ENCODE measurements at regions not wholly inside any gene's neighbourhood (a gene's known extent, or its start where the extent isn't known, plus 50 kb on each side); places are given as distances from the start of the nearest gene placed in this dataset.
"Not testable (repeated sequence)": the region's sequence is repeated elsewhere in the genome, so short reads cannot be mapped to it uniquely, and the experiment has no call there.

DNA sequence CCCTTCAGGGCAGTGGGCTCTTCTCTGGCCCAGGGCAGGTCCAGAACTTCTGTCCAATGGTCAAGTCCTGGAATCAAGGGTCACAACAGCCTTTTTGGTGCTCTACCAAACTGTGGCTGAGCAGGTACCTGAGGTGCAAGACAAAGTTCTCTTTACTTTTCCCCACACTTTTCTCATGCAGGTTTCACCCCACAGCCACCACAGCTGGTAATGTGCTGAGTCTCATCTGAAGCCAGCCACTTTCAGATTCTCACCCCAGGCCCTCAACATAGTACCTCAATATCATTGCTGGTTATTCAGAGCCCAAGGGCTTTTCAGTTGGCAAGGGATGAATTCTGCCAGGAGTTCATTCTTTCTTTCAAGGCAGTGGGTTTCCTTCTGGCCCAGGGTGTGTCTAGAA is 426.0 kb downstream of the TECRL start:
- Histone ChIP-seq H3K27ac (no peak overlapping the region), H3K4me3 (no peak overlapping the region), H3K9me3 (no peaks in the 10 kb centered on the region), H3K36me3 (no peaks in the 10 kb centered on the region), H3K27me3 (no peaks in the 10 kb centered on the region), H3K4me1 (no peaks in the 10 kb centered on the region)
- no peak for TF ChIP-seq POLR2A (IDR thresholded peaks at IDR 0.05)
- TF ChIP-seq, protein P1, sequence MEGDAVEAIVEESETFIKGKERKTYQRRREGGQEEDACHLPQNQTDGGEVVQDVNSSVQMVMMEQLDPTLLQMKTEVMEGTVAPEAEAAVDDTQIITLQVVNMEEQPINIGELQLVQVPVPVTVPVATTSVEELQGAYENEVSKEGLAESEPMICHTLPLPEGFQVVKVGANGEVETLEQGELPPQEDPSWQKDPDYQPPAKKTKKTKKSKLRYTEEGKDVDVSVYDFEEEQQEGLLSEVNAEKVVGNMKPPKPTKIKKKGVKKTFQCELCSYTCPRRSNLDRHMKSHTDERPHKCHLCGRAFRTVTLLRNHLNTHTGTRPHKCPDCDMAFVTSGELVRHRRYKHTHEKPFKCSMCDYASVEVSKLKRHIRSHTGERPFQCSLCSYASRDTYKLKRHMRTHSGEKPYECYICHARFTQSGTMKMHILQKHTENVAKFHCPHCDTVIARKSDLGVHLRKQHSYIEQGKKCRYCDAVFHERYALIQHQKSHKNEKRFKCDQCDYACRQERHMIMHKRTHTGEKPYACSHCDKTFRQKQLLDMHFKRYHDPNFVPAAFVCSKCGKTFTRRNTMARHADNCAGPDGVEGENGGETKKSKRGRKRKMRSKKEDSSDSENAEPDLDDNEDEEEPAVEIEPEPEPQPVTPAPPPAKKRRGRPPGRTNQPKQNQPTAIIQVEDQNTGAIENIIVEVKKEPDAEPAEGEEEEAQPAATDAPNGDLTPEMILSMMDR (IDR thresholded peaks at IDR 0.05), result no peak
- DNase-seq, result no peak

GRCh38 chr4:63965875-63966274 is 443.4 kb downstream of the TECRL start:
- H3K9me3 ChIP-seq, result no peaks in the 10 kb centered on the region
- H3K4me3 ChIP-seq, result no peak overlapping the region
- TF ChIP-seq, protein P1 (IDR thresholded peaks at IDR 0.05), result no peak
- TF ChIP-seq POLR2A (IDR thresholded peaks at IDR 0.05), result no peak
- DNase-seq, result no peak
- H3K27me3 ChIP-seq, result no peaks in the 10 kb centered on the region
- H3K27ac ChIP-seq, result no peak overlapping the region
- H3K4me1 ChIP-seq, result no peaks in the 10 kb centered on the region
- H3K36me3 ChIP-seq, result no peaks in the 10 kb centered on the region

GRCh38 chr4:63942706-63943286 is 466.5 kb downstream of the TECRL start:
- not testable (repeated sequence) for H3K27me3 ChIP-seq, H3K4me1 ChIP-seq, H3K36me3 ChIP-seq, H3K9me3 ChIP-seq, DNase-seq, H3K27ac ChIP-seq, H3K4me3 ChIP-seq

DNA sequence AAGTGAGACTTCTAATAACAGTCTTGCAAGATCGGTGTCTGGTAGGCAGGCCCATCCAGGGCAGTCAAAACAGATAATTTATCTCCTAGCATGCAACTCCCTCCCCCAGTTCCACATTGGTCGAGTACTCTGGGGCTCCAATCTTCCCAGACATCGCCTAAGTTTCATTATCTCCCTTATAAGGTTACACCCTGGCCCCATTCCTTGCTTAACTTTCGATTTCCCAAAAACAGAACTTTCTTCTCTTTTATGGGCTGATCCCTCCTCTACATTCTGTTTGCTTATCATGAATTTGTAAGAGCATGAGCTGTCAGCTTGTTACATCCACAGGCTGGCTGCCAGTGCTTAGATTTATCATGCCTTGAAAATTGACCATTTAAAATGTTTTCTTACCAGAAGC is 471.3 kb downstream of the TECRL start:
- TF ChIP-seq, protein P1 (IDR thresholded peaks at IDR 0.05), result no peak
- no peak for TF ChIP-seq POLR2A (IDR thresholded peaks at IDR 0.05)
- no peak for DNase-seq
- Histone ChIP-seq H3K36me3 (no peaks in the 10 kb centered on the region), H3K4me1 (no peaks in the 10 kb centered on the region), H3K4me3 (no peak overlapping the region), H3K9me3 (no peaks in the 10 kb centered on the region), H3K27me3 (no peaks in the 10 kb centered on the region), H3K27ac (no peak overlapping the region)

GRCh38 chr4:63922146-63922545 is 487.1 kb downstream of the TECRL start:
- H3K27me3 ChIP-seq, result no peaks in the 10 kb centered on the region
- no peaks in the 10 kb centered on the region for H3K4me1 ChIP-seq
- no peak overlapping the region for H3K4me3 ChIP-seq
- H3K9me3 ChIP-seq, result no peaks in the 10 kb centered on the region
- H3K36me3 ChIP-seq, result no peaks in the 10 kb centered on the region
- peak in 1 of 3 donors; percentile 7 for DNase-seq
- H3K27ac ChIP-seq, result no peak overlapping the region
- TF ChIP-seq POLR2A (IDR thresholded peaks at IDR 0.05), result no peak
- TF ChIP-seq, protein P1 (IDR thresholded peaks at IDR 0.05), result no peak

- H3K36me3 ChIP-seq, result no peaks in the 10 kb centered on the region
- TF ChIP-seq, protein P1 (IDR thresholded peaks at IDR 0.05), result no peak
- TF ChIP-seq POLR2A (IDR thresholded peaks at IDR 0.05), result no peak
- DNase-seq, result peak in 1 of 3 donors; percentile 13
- no peaks in the 10 kb centered on the region for H3K4me1 ChIP-seq
- no peak overlapping the region for H3K4me3 ChIP-seq
- no peak overlapping the region for H3K27ac ChIP-seq
- H3K9me3 ChIP-seq, result no peaks in the 10 kb centered on the region
- no peaks in the 10 kb centered on the region for H3K27me3 ChIP-seq
Measured at GRCh38 chr4:63921561-63921960, 487.7 kb downstream of the TECRL start.

Measured in Peyer's patch (tissue), 4 donors.